ENCODE measurements at regions not wholly inside any gene's neighbourhood (a gene's known extent, or its start where the extent isn't known, plus 50 kb on each side); places are given as distances from the start of the nearest gene placed in this dataset.

- no peak for DNase-seq (ENCODE audit: low read depth in 4 of 6, low spot score in 6 of 6)
These were observed 471.4 kb upstream of the SLC35B3 start for GRCh38 chr6:8906699-8907098.

GRCh38 chr6:8905757-8906156 lies 470.4 kb upstream of the SLC35B3 start:
- Histone ChIP-seq H3K36me3 (ENCODE audit: control insufficient read depth, insufficient read depth, low read length) (no peaks in the 10 kb centered on the region), H3K4me3 (ENCODE audit: low read depth, low read length) (no peak overlapping the region), H3K27me3 (ENCODE audit: control insufficient read depth, insufficient read depth, low read length) (no peaks in the 10 kb centered on the region), H3K9me3 (ENCODE audit: control insufficient read depth, insufficient read depth, low read length) (no peaks in the 10 kb centered on the region), H3K4me1 (ENCODE audit: control insufficient read depth, insufficient read depth, low read length) (no peaks in the 10 kb centered on the region), H3K27ac (ENCODE audit: low read depth, low read length) (no peak overlapping the region)
- WGBS (ENCODE audit: insufficient coverage) = 86% methylated on average over 1 of the region's 2 CpGs
- peak in 2 of 6 donors; percentile 3 to 4 for DNase-seq (ENCODE audit: low read depth in 4 of 6, low spot score in 6 of 6)

More at GRCh38 chr6:8906699-8907098, 471.4 kb upstream of the SLC35B3 start:
- no peaks in the 10 kb centered on the region for H3K4me1 ChIP-seq (ENCODE audit: control insufficient read depth, insufficient read depth, low read length)
- H3K9me3 ChIP-seq (ENCODE audit: control insufficient read depth, insufficient read depth, low read length) = no peaks in the 10 kb centered on the region
- H3K27me3 ChIP-seq (ENCODE audit: control insufficient read depth, insufficient read depth, low read length) = no peaks in the 10 kb centered on the region
- H3K36me3 ChIP-seq (ENCODE audit: control insufficient read depth, insufficient read depth, low read length) = no peaks in the 10 kb centered on the region
- H3K4me3 ChIP-seq (ENCODE audit: low read depth, low read length) = no peak overlapping the region
- H3K27ac ChIP-seq (ENCODE audit: low read depth, low read length) = no peak overlapping the region

GRCh38 chr6:8904754-8905153 lies 469.4 kb upstream of the SLC35B3 start:
- Histone ChIP-seq H3K27me3 (ENCODE audit: control insufficient read depth, insufficient read depth, low read length) (no peaks in the 10 kb centered on the region), H3K4me1 (ENCODE audit: control insufficient read depth, insufficient read depth, low read length) (no peaks in the 10 kb centered on the region), H3K27ac (ENCODE audit: low read depth, low read length) (no peak overlapping the region), H3K36me3 (ENCODE audit: control insufficient read depth, insufficient read depth, low read length) (no peaks in the 10 kb centered on the region), H3K9me3 (ENCODE audit: control insufficient read depth, insufficient read depth, low read length) (no peaks in the 10 kb centered on the region), H3K4me3 (ENCODE audit: low read depth, low read length) (no peak overlapping the region)
- no peak for DNase-seq (ENCODE audit: low read depth in 4 of 6, low spot score in 6 of 6)
- 35% methylated on average over 3 of the region's 3 CpGs for WGBS (ENCODE audit: insufficient coverage)

- no peaks in the 10 kb centered on the region for H3K36me3 ChIP-seq (ENCODE audit: control insufficient read depth, insufficient read depth, low read length)
- H3K9me3 ChIP-seq (ENCODE audit: control insufficient read depth, insufficient read depth, low read length) = no peaks in the 10 kb centered on the region
- no peaks in the 10 kb centered on the region for H3K4me1 ChIP-seq (ENCODE audit: control insufficient read depth, insufficient read depth, low read length)
- no peaks in the 10 kb centered on the region for H3K27me3 ChIP-seq (ENCODE audit: control insufficient read depth, insufficient read depth, low read length)
- H3K27ac ChIP-seq (ENCODE audit: low read depth, low read length) = no peak overlapping the region
- no peak overlapping the region for H3K4me3 ChIP-seq (ENCODE audit: low read depth, low read length)
- no CpG with 5 or more reads among the region's 3 CpGs for WGBS (ENCODE audit: insufficient coverage)
- DNase-seq (ENCODE audit: low read depth in 4 of 6, low spot score in 6 of 6) = peak in 1 of 6 donors; percentile 63
These were observed 464.7 kb upstream of the SLC35B3 start for GRCh38 chr6:8900056-8900455.

- H3K27me3 ChIP-seq (ENCODE audit: control insufficient read depth, insufficient read depth, low read length) = no peaks in the 10 kb centered on the region
- no peaks in the 10 kb centered on the region for H3K4me1 ChIP-seq (ENCODE audit: control insufficient read depth, insufficient read depth, low read length)
- no peaks in the 10 kb centered on the region for H3K9me3 ChIP-seq (ENCODE audit: control insufficient read depth, insufficient read depth, low read length)
- WGBS (ENCODE audit: insufficient coverage) = 85% methylated on average over 2 of the region's 6 CpGs
- no peak for DNase-seq (ENCODE audit: low read depth in 4 of 6, low spot score in 6 of 6)
- no peak overlapping the region for H3K4me3 ChIP-seq (ENCODE audit: low read depth, low read length)
- H3K36me3 ChIP-seq (ENCODE audit: control insufficient read depth, insufficient read depth, low read length) = no peaks in the 10 kb centered on the region
- no peak overlapping the region for H3K27ac ChIP-seq (ENCODE audit: low read depth, low read length)
These were observed 454.2 kb upstream of the SLC35B3 start for GRCh38 chr6:8889514-8889913.

GRCh38 chr6:8888468-8888867 lies 453.1 kb upstream of the SLC35B3 start:
- Histone ChIP-seq H3K4me3 (ENCODE audit: low read depth, low read length) (no peak overlapping the region), H3K9me3 (ENCODE audit: control insufficient read depth, insufficient read depth, low read length) (no peaks in the 10 kb centered on the region), H3K36me3 (ENCODE audit: control insufficient read depth, insufficient read depth, low read length) (no peaks in the 10 kb centered on the region), H3K4me1 (ENCODE audit: control insufficient read depth, insufficient read depth, low read length) (no peaks in the 10 kb centered on the region), H3K27ac (ENCODE audit: low read depth, low read length) (no peak overlapping the region), H3K27me3 (ENCODE audit: control insufficient read depth, insufficient read depth, low read length) (no peaks in the 10 kb centered on the region)
- no peak for DNase-seq (ENCODE audit: low read depth in 4 of 6, low spot score in 6 of 6)
- no CpG with 5 or more reads among the region's 3 CpGs for WGBS (ENCODE audit: insufficient coverage)

GRCh38 chr6:8881663-8882062 lies 446.3 kb upstream of the SLC35B3 start:
- WGBS (ENCODE audit: insufficient coverage) = no CpG with 5 or more reads among the region's 1 CpG
- no peaks in the 10 kb centered on the region for H3K9me3 ChIP-seq (ENCODE audit: control insufficient read depth, insufficient read depth, low read length)
- H3K27me3 ChIP-seq (ENCODE audit: control insufficient read depth, insufficient read depth, low read length) = no peaks in the 10 kb centered on the region
- H3K27ac ChIP-seq (ENCODE audit: low read depth, low read length) = no peak overlapping the region
- no peaks in the 10 kb centered on the region for H3K4me1 ChIP-seq (ENCODE audit: control insufficient read depth, insufficient read depth, low read length)
- no peak for DNase-seq (ENCODE audit: low read depth in 4 of 6, low spot score in 6 of 6)
- H3K36me3 ChIP-seq (ENCODE audit: control insufficient read depth, insufficient read depth, low read length) = no peaks in the 10 kb centered on the region
- no peak overlapping the region for H3K4me3 ChIP-seq (ENCODE audit: low read depth, low read length)

- Histone ChIP-seq H3K36me3 (ENCODE audit: control insufficient read depth, insufficient read depth, low read length) (no peaks in the 10 kb centered on the region), H3K27ac (ENCODE audit: low read depth, low read length) (no peak overlapping the region), H3K9me3 (ENCODE audit: control insufficient read depth, insufficient read depth, low read length) (no peaks in the 10 kb centered on the region), H3K4me3 (ENCODE audit: low read depth, low read length) (no peak overlapping the region), H3K4me1 (ENCODE audit: control insufficient read depth, insufficient read depth, low read length) (no peaks in the 10 kb centered on the region), H3K27me3 (ENCODE audit: control insufficient read depth, insufficient read depth, low read length) (no peaks in the 10 kb centered on the region)
- 80% methylated on average over 1 of the region's 1 CpG for WGBS (ENCODE audit: insufficient coverage)
- DNase-seq (ENCODE audit: low read depth in 4 of 6, low spot score in 6 of 6) = no peak
These were observed 444.0 kb upstream of the SLC35B3 start for GRCh38 chr6:8879334-8879733.

GRCh38 chr6:8875986-8876385 lies 440.6 kb upstream of the SLC35B3 start:
- Histone ChIP-seq H3K36me3 (ENCODE audit: control insufficient read depth, insufficient read depth, low read length) (no peaks in the 10 kb centered on the region), H3K4me3 (ENCODE audit: low read depth, low read length) (no peak overlapping the region), H3K27me3 (ENCODE audit: control insufficient read depth, insufficient read depth, low read length) (no peaks in the 10 kb centered on the region), H3K27ac (ENCODE audit: low read depth, low read length) (no peak overlapping the region), H3K9me3 (ENCODE audit: control insufficient read depth, insufficient read depth, low read length) (no peaks in the 10 kb centered on the region), H3K4me1 (ENCODE audit: control insufficient read depth, insufficient read depth, low read length) (no peaks in the 10 kb centered on the region)
- WGBS (ENCODE audit: insufficient coverage) = 100% methylated on average over 1 of the region's 4 CpGs
- DNase-seq (ENCODE audit: low read depth in 4 of 6, low spot score in 6 of 6) = no peak

GRCh38 chr6:8872589-8872988 lies 437.2 kb upstream of the SLC35B3 start:
- H3K27me3 ChIP-seq (ENCODE audit: control insufficient read depth, insufficient read depth, low read length) = no peaks in the 10 kb centered on the region
- no peak overlapping the region for H3K4me3 ChIP-seq (ENCODE audit: low read depth, low read length)
- H3K36me3 ChIP-seq (ENCODE audit: control insufficient read depth, insufficient read depth, low read length) = no peaks in the 10 kb centered on the region
- no peak for DNase-seq (ENCODE audit: low read depth in 4 of 6, low spot score in 6 of 6)
- no peaks in the 10 kb centered on the region for H3K9me3 ChIP-seq (ENCODE audit: control insufficient read depth, insufficient read depth, low read length)
- H3K4me1 ChIP-seq (ENCODE audit: control insufficient read depth, insufficient read depth, low read length) = no peaks in the 10 kb centered on the region
- H3K27ac ChIP-seq (ENCODE audit: low read depth, low read length) = no peak overlapping the region
- 72% methylated on average over 2 of the region's 3 CpGs for WGBS (ENCODE audit: insufficient coverage)

Measured in spinal cord (tissue), 9 donors.